Breast epithelium (tissue), 3 donors: ENCODE measurements at regions not wholly inside any gene's neighbourhood (a gene's known extent, or its start where the extent isn't known, plus 50 kb on each side); places are given as distances from the start of the nearest gene placed in this dataset.

Experiments
- CTCF ChIP-seq, 3 donors: fragments of 450-650 bp; IDR thresholded peaks; one replicate each; pipeline ENCODE4 v1.5.1; 2016 to 2017; ENCODE audit warnings: antibody characterized with exemption in 3 of 3, mild to moderate bottlenecking in 3 of 3, moderate library complexity in 3 of 3
- POLR2A ChIP-seq: fragments of 450-650 bp; IDR thresholded peaks from one replicate; pipeline ENCODE4 v1.6.1; 2016; ENCODE audit warnings: antibody characterized with exemption, mild to moderate bottlenecking, moderate library complexity
- POLR2AphosphoS5 ChIP-seq, 3 donors: sonication (generic); formaldehyde crosslinking; IDR thresholded peaks; one replicate each; pipeline ENCODE4 v1.6.1; 2017; ENCODE audit warnings: antibody characterized with exemption in 3 of 3

GRCh38 chr15:31974855-31975829 is 55.2 kb upstream of the CHRNA7 start:
- TF ChIP-seq CTCF (IDR thresholded peaks at IDR 0.05) (peak in 2 of 3 donors; percentile 13 to 48), POLR2A (no peak), POLR2AphosphoS5 (IDR thresholded peaks at IDR 0.05) (no peak)
